SK-N-SH (cell line): ENCODE measurements at regions not wholly inside any gene's neighbourhood (a gene's known extent, or its start where the extent isn't known, plus 50 kb on each side); places are given as distances from the start of the nearest gene placed in this dataset.

Experiments used
- CHD2 ChIP-seq: fragments of 150-350 bp; IDR thresholded peaks from 2 replicates; pipeline ENCODE4 v1.6.1; 2018; ENCODE audit warnings: low read length; ENCODE audit not compliant: partially characterized antibody
- EP300 ChIP-seq, 2 experiments: IDR thresholded peaks; 2 replicates each; pipeline versions ENCODE4 v1.4.0 to v1.6.1; 2012; ENCODE audit warnings: borderline replicate concordance in 1 of 2, low read depth in 1 of 2, low read length in 1 of 2
- GABPA ChIP-seq: IDR thresholded peaks from 2 replicates; pipeline ENCODE4 v1.4.0; 2012; ENCODE audit warnings: low read depth, mild to moderate bottlenecking
- GATA2 ChIP-seq: sonication (generic); formaldehyde crosslinking; IDR thresholded peaks from 2 replicates; pipeline ENCODE4 v1.5.0; 2020; ENCODE audit warnings: mild to moderate bottlenecking, missing genetic modification reagents
- JUND ChIP-seq: IDR thresholded peaks from 2 replicates; pipeline ENCODE4 v1.4.0; 2012
- NFIC ChIP-seq: IDR thresholded peaks from 2 replicates; pipeline ENCODE4 v1.4.0; 2012; ENCODE audit warnings: borderline replicate concordance
- NRF1 ChIP-seq: IDR thresholded peaks from 2 replicates; pipeline ENCODE4 v1.6.1; 2012; ENCODE audit warnings: low read depth, mild to moderate bottlenecking, low read length
- POLR2AphosphoS5 ChIP-seq: IDR thresholded peaks from 2 replicates; pipeline ENCODE4 v1.6.1; 2012; ENCODE audit warnings: low read depth, low read length
- SIN3A ChIP-seq: IDR thresholded peaks from 2 replicates; pipeline ENCODE4 v1.6.1; 2012; ENCODE audit warnings: low read depth, mild to moderate bottlenecking, low read length, moderate library complexity, borderline replicate concordance
- TAF1 ChIP-seq: IDR thresholded peaks from 2 replicates; pipeline ENCODE4 v1.6.1; 2012; ENCODE audit warnings: low read depth, mild to moderate bottlenecking, low read length, moderate library complexity, borderline replicate concordance
- YY1 ChIP-seq: IDR thresholded peaks from 2 replicates; pipeline ENCODE4 v1.4.0; 2012; ENCODE audit warnings: low read depth, mild to moderate bottlenecking
- TF ChIP-seq, protein P1 (sequence below): fragments of 200-600 bp; sonication (generic); IDR thresholded peaks from 2 replicates; pipeline ENCODE4 v1.6.1; 2017; ENCODE audit warnings: antibody characterized with exemption, mild to moderate bottlenecking, moderate library complexity
- TF ChIP-seq, protein P2 (sequence below): IDR thresholded peaks from 2 replicates; pipeline ENCODE4 v1.6.1; 2012; ENCODE audit warnings: mild to moderate bottlenecking, low read depth, low read length, moderate library complexity
- TF ChIP-seq, protein P3 (sequence below): IDR thresholded peaks from 2 replicates; pipeline ENCODE4 v1.4.0; 2012; ENCODE audit warnings: low read depth

DNA sequence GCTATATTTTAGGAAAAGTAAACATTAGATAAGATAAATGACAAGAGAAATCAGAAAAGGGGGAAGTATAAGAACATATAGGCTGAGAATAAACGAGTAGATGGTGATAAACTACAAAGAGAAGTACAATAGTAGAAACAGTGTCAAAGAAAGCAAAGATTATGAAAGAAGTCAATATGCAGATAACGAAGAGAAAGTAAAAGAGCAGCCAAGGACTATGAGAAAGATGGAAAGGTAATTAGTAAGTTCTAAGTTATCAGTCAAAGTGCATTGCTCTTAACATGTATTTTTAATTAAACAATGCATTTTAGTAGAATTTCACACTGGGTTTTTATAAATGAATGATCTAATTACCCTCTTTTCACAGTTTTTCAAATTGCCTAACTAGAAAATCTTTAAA is 1801.3 kb upstream of the PCDH10 start:
- TF ChIP-seq, protein P1, sequence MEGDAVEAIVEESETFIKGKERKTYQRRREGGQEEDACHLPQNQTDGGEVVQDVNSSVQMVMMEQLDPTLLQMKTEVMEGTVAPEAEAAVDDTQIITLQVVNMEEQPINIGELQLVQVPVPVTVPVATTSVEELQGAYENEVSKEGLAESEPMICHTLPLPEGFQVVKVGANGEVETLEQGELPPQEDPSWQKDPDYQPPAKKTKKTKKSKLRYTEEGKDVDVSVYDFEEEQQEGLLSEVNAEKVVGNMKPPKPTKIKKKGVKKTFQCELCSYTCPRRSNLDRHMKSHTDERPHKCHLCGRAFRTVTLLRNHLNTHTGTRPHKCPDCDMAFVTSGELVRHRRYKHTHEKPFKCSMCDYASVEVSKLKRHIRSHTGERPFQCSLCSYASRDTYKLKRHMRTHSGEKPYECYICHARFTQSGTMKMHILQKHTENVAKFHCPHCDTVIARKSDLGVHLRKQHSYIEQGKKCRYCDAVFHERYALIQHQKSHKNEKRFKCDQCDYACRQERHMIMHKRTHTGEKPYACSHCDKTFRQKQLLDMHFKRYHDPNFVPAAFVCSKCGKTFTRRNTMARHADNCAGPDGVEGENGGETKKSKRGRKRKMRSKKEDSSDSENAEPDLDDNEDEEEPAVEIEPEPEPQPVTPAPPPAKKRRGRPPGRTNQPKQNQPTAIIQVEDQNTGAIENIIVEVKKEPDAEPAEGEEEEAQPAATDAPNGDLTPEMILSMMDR: no peak
- TF ChIP-seq SIN3A (no peak), POLR2AphosphoS5 (no peak), GABPA (no peak), TAF1 (no peak), JUND (no peak), NRF1 (no peak), YY1 (no peak), CHD2 (no peak), NFIC (no peak), GATA2 (no peak), EP300 (IDR thresholded peaks at IDR 0.05; ENCODE audit: borderline replicate concordance in 1 of 2, low read depth in 1 of 2, low read length in 1 of 2) (no peak)
- TF ChIP-seq, protein P2, sequence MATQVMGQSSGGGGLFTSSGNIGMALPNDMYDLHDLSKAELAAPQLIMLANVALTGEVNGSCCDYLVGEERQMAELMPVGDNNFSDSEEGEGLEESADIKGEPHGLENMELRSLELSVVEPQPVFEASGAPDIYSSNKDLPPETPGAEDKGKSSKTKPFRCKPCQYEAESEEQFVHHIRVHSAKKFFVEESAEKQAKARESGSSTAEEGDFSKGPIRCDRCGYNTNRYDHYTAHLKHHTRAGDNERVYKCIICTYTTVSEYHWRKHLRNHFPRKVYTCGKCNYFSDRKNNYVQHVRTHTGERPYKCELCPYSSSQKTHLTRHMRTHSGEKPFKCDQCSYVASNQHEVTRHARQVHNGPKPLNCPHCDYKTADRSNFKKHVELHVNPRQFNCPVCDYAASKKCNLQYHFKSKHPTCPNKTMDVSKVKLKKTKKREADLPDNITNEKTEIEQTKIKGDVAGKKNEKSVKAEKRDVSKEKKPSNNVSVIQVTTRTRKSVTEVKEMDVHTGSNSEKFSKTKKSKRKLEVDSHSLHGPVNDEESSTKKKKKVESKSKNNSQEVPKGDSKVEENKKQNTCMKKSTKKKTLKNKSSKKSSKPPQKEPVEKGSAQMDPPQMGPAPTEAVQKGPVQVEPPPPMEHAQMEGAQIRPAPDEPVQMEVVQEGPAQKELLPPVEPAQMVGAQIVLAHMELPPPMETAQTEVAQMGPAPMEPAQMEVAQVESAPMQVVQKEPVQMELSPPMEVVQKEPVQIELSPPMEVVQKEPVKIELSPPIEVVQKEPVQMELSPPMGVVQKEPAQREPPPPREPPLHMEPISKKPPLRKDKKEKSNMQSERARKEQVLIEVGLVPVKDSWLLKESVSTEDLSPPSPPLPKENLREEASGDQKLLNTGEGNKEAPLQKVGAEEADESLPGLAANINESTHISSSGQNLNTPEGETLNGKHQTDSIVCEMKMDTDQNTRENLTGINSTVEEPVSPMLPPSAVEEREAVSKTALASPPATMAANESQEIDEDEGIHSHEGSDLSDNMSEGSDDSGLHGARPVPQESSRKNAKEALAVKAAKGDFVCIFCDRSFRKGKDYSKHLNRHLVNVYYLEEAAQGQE: no peak
- TF ChIP-seq, protein P3, sequence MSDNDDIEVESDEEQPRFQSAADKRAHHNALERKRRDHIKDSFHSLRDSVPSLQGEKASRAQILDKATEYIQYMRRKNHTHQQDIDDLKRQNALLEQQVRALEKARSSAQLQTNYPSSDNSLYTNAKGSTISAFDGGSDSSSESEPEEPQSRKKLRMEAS: no peak
